WI38 (cell line): ENCODE measurements at regions not wholly inside any gene's neighbourhood (a gene's known extent, or its start where the extent isn't known, plus 50 kb on each side); places are given as distances from the start of the nearest gene placed in this dataset.
"Not testable (repeated sequence)": the region's sequence is repeated elsewhere in the genome, so short reads cannot be mapped to it uniquely, and the experiment has no call there.

Source experiments
- H3K4me3 ChIP-seq: 2 replicates; pipeline ENCODE4 v1.5.1; 2011; ENCODE audit warnings: low read depth, mild to moderate bottlenecking, control low read depth, low read length
- TF ChIP-seq, protein P1 (sequence below): IDR thresholded peaks from 2 replicates; pipeline ENCODE4 v1.5.1; 2012; ENCODE audit warnings: low read depth, mild to moderate bottlenecking, control low read depth, low read length

DNA sequence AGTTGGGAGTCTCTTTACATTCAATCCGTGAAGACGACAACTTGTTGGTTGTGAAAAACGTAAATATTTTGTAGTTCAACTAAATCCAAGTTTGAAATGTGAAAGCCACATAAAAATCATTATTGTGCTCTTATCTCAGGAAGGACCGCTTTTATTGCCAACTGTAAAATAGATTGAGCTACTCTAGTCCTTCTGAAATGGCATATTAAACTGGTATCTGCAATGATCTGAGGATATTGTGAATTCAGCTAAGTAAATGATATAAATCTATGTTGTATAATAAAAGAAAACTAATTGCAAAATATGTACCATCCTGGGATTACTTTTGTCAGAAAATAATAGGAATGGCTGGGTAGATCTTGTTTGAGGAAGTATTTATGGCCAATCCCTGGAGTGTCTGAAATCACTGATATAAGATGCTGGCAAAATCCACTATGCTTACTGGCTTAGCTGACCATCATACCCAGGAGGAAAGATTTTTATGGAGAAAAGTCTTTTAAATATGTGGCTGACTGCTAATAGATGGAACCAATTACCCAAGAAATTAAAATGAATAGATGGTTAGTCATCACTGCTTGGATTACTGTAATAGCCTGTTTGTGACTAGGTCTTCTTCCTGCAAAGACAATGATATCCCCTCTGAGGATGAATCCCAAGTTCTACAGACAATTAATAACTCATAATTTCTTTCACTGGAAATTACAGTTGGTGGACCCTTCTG lies 191.8 kb downstream of the SEMA6D start:
- H3K4me3 ChIP-seq: no peak overlapping the region

DNA sequence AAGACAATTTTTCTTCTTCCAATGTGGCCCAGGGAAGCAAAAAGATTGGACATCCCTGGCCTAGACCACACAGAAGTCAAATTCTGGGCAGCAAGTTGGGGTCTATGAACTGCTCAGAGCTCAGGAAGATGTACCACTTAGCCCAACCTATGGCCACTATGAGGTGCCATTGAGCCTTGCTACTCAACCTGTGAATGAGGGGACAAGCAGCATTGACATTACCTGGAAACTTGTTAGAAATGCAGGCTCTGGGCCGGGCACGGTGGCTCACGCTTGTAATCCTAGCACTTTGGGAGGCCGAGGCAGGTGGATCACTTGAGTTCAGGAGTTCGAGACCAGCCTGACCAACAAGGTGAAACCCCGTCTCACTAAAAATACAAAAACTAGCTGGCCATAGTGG lies 195.6 kb downstream of the SEMA6D start:
- not testable (repeated sequence) for H3K4me3 ChIP-seq

More for the DNA sequence above, 191.8 kb downstream of the SEMA6D start:
- TF ChIP-seq, protein P1, sequence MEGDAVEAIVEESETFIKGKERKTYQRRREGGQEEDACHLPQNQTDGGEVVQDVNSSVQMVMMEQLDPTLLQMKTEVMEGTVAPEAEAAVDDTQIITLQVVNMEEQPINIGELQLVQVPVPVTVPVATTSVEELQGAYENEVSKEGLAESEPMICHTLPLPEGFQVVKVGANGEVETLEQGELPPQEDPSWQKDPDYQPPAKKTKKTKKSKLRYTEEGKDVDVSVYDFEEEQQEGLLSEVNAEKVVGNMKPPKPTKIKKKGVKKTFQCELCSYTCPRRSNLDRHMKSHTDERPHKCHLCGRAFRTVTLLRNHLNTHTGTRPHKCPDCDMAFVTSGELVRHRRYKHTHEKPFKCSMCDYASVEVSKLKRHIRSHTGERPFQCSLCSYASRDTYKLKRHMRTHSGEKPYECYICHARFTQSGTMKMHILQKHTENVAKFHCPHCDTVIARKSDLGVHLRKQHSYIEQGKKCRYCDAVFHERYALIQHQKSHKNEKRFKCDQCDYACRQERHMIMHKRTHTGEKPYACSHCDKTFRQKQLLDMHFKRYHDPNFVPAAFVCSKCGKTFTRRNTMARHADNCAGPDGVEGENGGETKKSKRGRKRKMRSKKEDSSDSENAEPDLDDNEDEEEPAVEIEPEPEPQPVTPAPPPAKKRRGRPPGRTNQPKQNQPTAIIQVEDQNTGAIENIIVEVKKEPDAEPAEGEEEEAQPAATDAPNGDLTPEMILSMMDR: no peak

DNA sequence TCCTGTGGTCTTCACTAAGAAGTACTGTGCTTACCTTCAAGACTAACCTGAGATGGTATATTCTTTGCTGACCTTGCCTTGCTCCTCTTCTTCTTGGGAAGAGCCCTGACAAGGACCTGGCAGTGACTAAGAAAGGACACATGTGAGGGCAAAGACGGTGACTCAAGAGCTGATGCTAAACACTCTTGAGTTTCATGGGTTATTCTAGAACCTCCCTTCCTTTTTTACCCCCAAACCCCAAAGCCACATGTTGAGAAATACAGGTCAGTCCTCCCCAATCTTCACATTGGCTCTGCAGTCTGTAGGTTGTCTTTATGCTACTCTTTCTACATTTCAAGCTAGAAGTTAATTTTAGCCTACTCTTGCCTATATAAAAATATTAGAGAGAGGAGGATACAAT lies 200.6 kb downstream of the SEMA6D start:
- no peak overlapping the region for H3K4me3 ChIP-seq
- TF ChIP-seq, protein P1: no peak

DNA sequence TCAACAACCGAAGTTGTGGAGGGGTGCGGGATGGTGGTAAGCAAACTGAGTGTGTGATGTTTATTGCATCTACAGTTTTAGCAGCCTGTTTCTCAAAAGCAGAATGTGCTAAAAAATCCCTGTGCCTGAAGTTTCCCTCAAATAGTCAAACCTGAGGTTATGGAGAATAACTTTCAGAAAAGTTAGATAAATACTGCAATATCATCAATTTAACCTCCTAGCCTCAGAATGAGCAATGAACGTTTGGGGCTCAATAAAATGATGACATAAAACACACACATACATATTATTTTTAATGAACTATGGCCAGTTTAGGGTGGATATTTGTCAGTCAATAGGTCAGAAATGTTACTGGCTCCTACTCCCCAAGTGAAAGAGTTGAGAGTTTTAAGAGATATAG lies 201.6 kb downstream of the SEMA6D start:
- TF ChIP-seq, protein P1: no peak
- H3K4me3 ChIP-seq: no peak overlapping the region

DNA sequence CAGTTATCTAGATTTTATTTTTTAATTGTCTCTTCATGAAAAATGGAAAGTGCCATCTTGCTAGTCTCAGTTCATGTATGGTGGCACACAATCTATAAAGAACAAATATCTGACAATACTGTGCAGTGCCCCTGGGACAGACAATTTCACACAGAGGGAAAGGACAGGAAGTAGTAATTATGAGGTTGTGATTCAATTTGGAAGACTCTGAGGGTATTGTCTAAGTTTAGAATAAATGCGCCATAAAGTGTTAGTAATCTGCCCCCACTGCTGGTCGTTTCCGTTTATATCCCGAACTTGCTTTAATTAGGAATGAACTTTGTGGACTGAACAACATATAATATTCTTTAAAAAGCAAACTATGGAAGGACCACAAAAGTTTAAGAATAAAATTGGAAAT lies 196.4 kb upstream of the SLC24A5 start:
- H3K4me3 ChIP-seq: no peak overlapping the region
- TF ChIP-seq, protein P1: no peak

DNA sequence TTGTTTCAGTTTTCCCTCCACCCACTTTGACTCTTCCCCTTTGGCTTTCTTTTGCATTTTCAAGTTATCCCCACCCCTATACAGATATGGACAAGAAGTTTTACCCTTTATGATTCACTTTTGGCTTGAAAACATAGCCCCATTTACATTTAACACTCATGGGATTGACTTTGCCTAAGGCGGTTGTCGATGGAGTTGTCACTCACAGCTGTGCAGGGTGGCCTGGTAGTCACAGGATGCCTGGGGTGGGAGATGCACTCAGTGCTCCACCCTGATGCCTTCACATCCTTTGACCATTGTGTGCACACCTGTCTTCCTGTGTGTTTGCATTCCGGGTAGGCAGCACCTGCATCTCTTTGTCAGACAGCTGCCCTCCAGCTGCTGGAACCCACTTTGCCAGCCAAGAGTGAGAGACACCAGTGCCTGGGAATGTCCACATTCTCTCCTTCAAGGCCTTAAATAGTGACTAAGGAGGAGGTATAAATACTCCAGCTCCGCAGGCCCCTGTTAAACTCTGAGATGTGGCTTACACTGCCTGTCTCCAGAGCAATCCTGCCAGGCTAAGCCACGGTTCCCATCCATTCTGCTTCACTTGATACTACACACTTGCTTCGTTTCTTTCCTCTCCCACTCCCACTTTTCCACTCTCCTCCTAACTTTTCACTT lies 191.5 kb upstream of the SLC24A5 start:
- TF ChIP-seq, protein P1: no peak
- H3K4me3 ChIP-seq: no peak overlapping the region

DNA sequence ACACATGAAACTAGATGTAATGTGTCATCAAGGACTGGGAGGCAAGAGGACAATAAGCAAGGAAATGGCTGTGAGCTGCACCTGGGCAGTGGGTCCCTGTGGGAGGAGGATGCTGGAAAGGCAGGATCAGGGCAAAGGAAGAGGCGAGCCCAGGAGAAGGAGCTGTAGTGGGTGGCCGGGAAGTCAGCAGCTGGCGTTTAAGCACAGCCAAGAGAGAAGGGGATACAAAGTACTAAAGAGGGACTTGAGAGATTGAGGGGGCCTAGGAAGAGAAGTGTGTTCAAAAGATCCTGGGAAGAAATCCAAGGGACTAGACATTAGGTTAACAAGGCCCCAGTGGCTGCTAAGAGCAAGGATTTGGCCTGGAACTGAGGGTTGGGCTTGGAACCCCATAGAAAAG lies 188.5 kb upstream of the SLC24A5 start:
- TF ChIP-seq, protein P1: no peak
- no peak overlapping the region for H3K4me3 ChIP-seq
